Stomach (tissue), 8 donors: ENCODE measurements at regions not wholly inside any gene's neighbourhood (a gene's known extent, or its start where the extent isn't known, plus 50 kb on each side); places are given as distances from the start of the nearest gene placed in this dataset.
A peak's percentile ranks its signal among the peaks of the same experiment; 100 is the strongest.
"Not testable (repeated sequence)": the region's sequence is repeated elsewhere in the genome, so short reads cannot be mapped to it uniquely, and the experiment has no call there.

Experiments
- DNase-seq, 2 donors: peaks; one replicate each; pipeline versions ENCODE4 v3.0.0 to v3.0.0-alpha.2; 2013 to 2019
- H3K27ac ChIP-seq, 5 donors: fragments of 200-600 bp in 4 of 5; sonication (generic) in 4 of 5; one replicate each; pipeline ENCODE4 v1.5.1; 2013 to 2019; ENCODE audit warnings: mild to moderate bottlenecking in 1 of 5, moderate library complexity in 1 of 5
- H3K27me3 ChIP-seq, 3 donors: fragments of 200-600 bp; sonication (generic); one replicate each; pipeline ENCODE4 v1.5.1; 2017 to 2019; ENCODE audit warnings: mixed run types in 1 of 3
- H3K36me3 ChIP-seq, 4 donors: fragments of 200-600 bp; sonication (generic); 1 replicate in 3 of 4; 2 replicates in 1 of 4; pipeline ENCODE4 v1.5.1; 2016 to 2019
- H3K4me1 ChIP-seq, 4 donors: fragments of 200-600 bp; sonication (generic); one replicate each; pipeline ENCODE4 v1.5.1; 2016 to 2019
- H3K4me3 ChIP-seq, 4 donors: fragments of 200-600 bp; sonication (generic) in 3 of 4; one replicate each; pipeline ENCODE4 v1.5.1; 2016 to 2019; ENCODE audit warnings: mild to moderate bottlenecking in 1 of 4
- H3K9me3 ChIP-seq, 4 donors: fragments of 200-600 bp; sonication (generic); one replicate each; pipeline ENCODE4 v1.5.1; 2016 to 2019
- WGBS, 5 donors: extraction: QIAGEN DNeasy Blood & Tissue Kit in 3 of 5; methylation state at CpG; one replicate each; pipeline versions ENCODE4 v1.1.5 to v1.1.7; 2013 to 2018; 5-methylcytosine and 5-hydroxymethylcytosine counted together
- intact Hi-C: fragments of 100-400 bp; cut with DNase I; formaldehyde crosslinking; loops from one replicate; pipeline ENCODE4 v1.15.1; 2023; ENCODE audit warnings: low total_unique reads
- donor health status: healthy with polysubstance abuse.
- donor health status: Bipolar disorder and iron deficiency.
- donor health status: healthy.

GRCh38 chr3:125836011-125836551 lies 132.9 kb upstream of the ROPN1B start:
- peak in 1 of 2 donors; percentile 68 for DNase-seq
- 15 to 39% (median 21%) methylated on average over 11 of the region's 11 CpGs for WGBS, 5 donors
- H3K27ac ChIP-seq = not testable (repeated sequence)

GRCh38 chr3:125836786-125837185 lies 132.2 kb upstream of the ROPN1B start:
- intact Hi-C loops, H3K9me3 ChIP-seq, H3K27me3 ChIP-seq, H3K27ac ChIP-seq, H3K4me3 ChIP-seq, H3K36me3 ChIP-seq: not testable (repeated sequence)
- DNase-seq = peak in 1 of 2 donors; percentile 10
- peaks cover 0 to 10% (median 9%) of the 10 kb centered on the region in 4 donors for H3K4me1 ChIP-seq
- WGBS, 5 donors = 54 to 69% (median 57%) methylated on average over 7 to 8 of the region's 8 CpGs

More at GRCh38 chr3:125836011-125836551, 132.9 kb upstream of the ROPN1B start:
- H3K36me3 ChIP-seq, H3K27me3 ChIP-seq, H3K4me3 ChIP-seq, H3K9me3 ChIP-seq, intact Hi-C loops: not testable (repeated sequence)
- H3K4me1 ChIP-seq = peaks cover 0 to 10% (median 9%) of the 10 kb centered on the region in 4 donors

- WGBS, 5 donors = 65 to 79% (median 73%) methylated on average over 5 of the region's 5 CpGs
- H3K9me3 ChIP-seq, H3K27me3 ChIP-seq, H3K4me3 ChIP-seq, H3K36me3 ChIP-seq, H3K27ac ChIP-seq, intact Hi-C loops, DNase-seq: not testable (repeated sequence)
- peaks cover 0 to 10% (median 9%) of the 10 kb centered on the region in 4 donors for H3K4me1 ChIP-seq
Measured at GRCh38 chr3:125838857-125839256, 130.1 kb upstream of the ROPN1B start.

GRCh38 chr3:125840465-125840864 lies 128.5 kb upstream of the ROPN1B start:
- WGBS, 5 donors = 81 to 97% (median 93%) methylated on average over 3 of the region's 3 CpGs
- DNase-seq, intact Hi-C loops, H3K27me3 ChIP-seq, H3K9me3 ChIP-seq, H3K27ac ChIP-seq, H3K4me3 ChIP-seq, H3K36me3 ChIP-seq, H3K4me1 ChIP-seq: not testable (repeated sequence)

GRCh38 chr3:125847966-125848365 lies 121.0 kb upstream of the ROPN1B start:
- H3K4me1 ChIP-seq, DNase-seq, H3K4me3 ChIP-seq, intact Hi-C loops, H3K27ac ChIP-seq, H3K27me3 ChIP-seq: not testable (repeated sequence)
- peaks cover 0 to 17% (median 11%) of the 10 kb centered on the region in 4 donors for H3K9me3 ChIP-seq
- 88 to 95% (median 92%) methylated on average over 9 to 15 of the region's 15 CpGs for WGBS, 5 donors
- peaks cover 0 to 17% (median 5%) of the 10 kb centered on the region in 4 donors for H3K36me3 ChIP-seq

- H3K27me3 ChIP-seq, DNase-seq, H3K9me3 ChIP-seq, intact Hi-C loops, H3K27ac ChIP-seq, H3K4me3 ChIP-seq, H3K4me1 ChIP-seq: not testable (repeated sequence)
- 64 to 94% (median 85%) methylated on average over 1 to 2 of the region's 2 CpGs for WGBS, 5 donors
- peaks cover 0 to 11% (median 3%) of the 10 kb centered on the region in 4 donors for H3K36me3 ChIP-seq
Measured at GRCh38 chr3:125855006-125855405, 114.0 kb upstream of the ROPN1B start.

- H3K4me3 ChIP-seq, DNase-seq, intact Hi-C loops, H3K4me1 ChIP-seq, H3K27me3 ChIP-seq, H3K9me3 ChIP-seq, H3K27ac ChIP-seq: not testable (repeated sequence)
- 77 to 89% (median 87%) methylated on average over 3 of the region's 3 CpGs for WGBS, 5 donors
- peaks cover 0 to 10% (median 0%) of the 10 kb centered on the region in 4 donors for H3K36me3 ChIP-seq
Measured at GRCh38 chr3:125860547-125860946, 108.4 kb upstream of the ROPN1B start.

- DNase-seq, H3K27ac ChIP-seq, intact Hi-C loops, H3K9me3 ChIP-seq, H3K27me3 ChIP-seq, H3K4me1 ChIP-seq, H3K4me3 ChIP-seq: not testable (repeated sequence)
- H3K36me3 ChIP-seq = peaks cover 0 to 10% (median 0%) of the 10 kb centered on the region in 4 donors
- 63 to 85% (median 70%) methylated on average over 5 of the region's 5 CpGs for WGBS, 5 donors
Measured at GRCh38 chr3:125862841-125863254, 106.1 kb upstream of the ROPN1B start.

- 51 to 71% (median 57%) methylated on average over 4 of the region's 4 CpGs for WGBS, 5 donors
- H3K27ac ChIP-seq, H3K27me3 ChIP-seq, DNase-seq, H3K9me3 ChIP-seq, intact Hi-C loops, H3K4me1 ChIP-seq, H3K4me3 ChIP-seq: not testable (repeated sequence)
- H3K36me3 ChIP-seq = peaks cover 0 to 10% (median 0%) of the 10 kb centered on the region in 4 donors
Measured at GRCh38 chr3:125864532-125864931, 104.4 kb upstream of the ROPN1B start.
